HEK293 (cell line): ENCODE measurements at regions not wholly inside any gene's neighbourhood (a gene's known extent, or its start where the extent isn't known, plus 50 kb on each side); places are given as distances from the start of the nearest gene placed in this dataset.

Experiments
- CTCF ChIA-PET: fragments of 350-600 bp; formaldehyde crosslinking; extraction: SDS; loops from one replicate; lab custom pipeline; 2021; ENCODE audit warnings: antibody characterized with exemption; lab: Yijun Ruan, JAX
- POLR2A ChIA-PET: fragments of 300-600 bp; formaldehyde crosslinking; extraction: SDS; loops from one replicate; lab custom pipeline; 2020; ENCODE audit warnings: antibody characterized with exemption, inconsistent platforms; lab: Yijun Ruan, JAX
- H3K27ac ChIP-seq: fragments of 200-500 bp; sonication (Bioruptor generic); 2 replicates; pipeline ENCODE4 v1.5.1; 2014; ENCODE audit warnings: low read depth, low read length, control low read depth, inconsistent platforms; ENCODE audit errors: extremely low read depth
- H3K36me3 ChIP-seq, 2 experiments: fragments of 200-500 bp in 1 of 2; sonication (Bioruptor generic) in 1 of 2; 1 replicate in 1 of 2; 2 replicates in 1 of 2; pipeline ENCODE4 v1.5.1; 2014 to 2017; ENCODE audit warnings: inconsistent platforms in 2 of 2, low read length in 2 of 2; ENCODE audit not compliant: control insufficient read depth in 2 of 2, insufficient read depth in 1 of 2
- H3K4me1 ChIP-seq: fragments of 200-500 bp; sonication (Bioruptor generic); 2 replicates; pipeline ENCODE4 v1.5.1; 2014; ENCODE audit warnings: mild to moderate bottlenecking, low read length, inconsistent platforms; ENCODE audit not compliant: control insufficient read depth, insufficient read depth
- H3K4me3 ChIP-seq: 2 replicates; pipeline ENCODE4 v1.5.1; 2011; ENCODE audit warnings: low read depth, mild to moderate bottlenecking, control low read depth, low read length, moderate library complexity
- H3K9me3 ChIP-seq: fragments of 200-500 bp; sonication (Bioruptor generic); 2 replicates; pipeline ENCODE4 v1.5.1; 2014; ENCODE audit warnings: low read depth, low read length, inconsistent platforms; ENCODE audit not compliant: control insufficient read depth, insufficient read depth
- GLI2 ChIP-seq: fragments of 450-650 bp; formaldehyde crosslinking; IDR thresholded peaks from 2 replicates; pipeline ENCODE4; 2017; ENCODE audit warnings: missing biosample characterization, missing genetic modification characterization, low read depth, borderline replicate concordance
- GLIS1 ChIP-seq: fragments of 450-650 bp; formaldehyde crosslinking; IDR thresholded peaks from 2 replicates; pipeline ENCODE4 v1.5.1; 2016; ENCODE audit warnings: missing biosample characterization, missing genetic modification characterization
- KLF1 ChIP-seq: fragments of 450-650 bp; formaldehyde crosslinking; IDR thresholded peaks from 2 replicates; pipeline ENCODE4 v1.5.1; 2016; ENCODE audit warnings: missing biosample characterization, missing genetic modification characterization
- YY1 ChIP-seq: fragments of 450-650 bp; formaldehyde crosslinking; IDR thresholded peaks from 2 replicates; pipeline ENCODE4 v1.5.1; 2018; ENCODE audit warnings: missing biosample characterization, missing genetic modification characterization
- ZBTB8A ChIP-seq: fragments of 450-650 bp; formaldehyde crosslinking; IDR thresholded peaks from 2 replicates; pipeline ENCODE4 v1.5.1; 2016; ENCODE audit warnings: missing biosample characterization, missing genetic modification characterization
- ZNF132 ChIP-seq: fragments of 450-650 bp; formaldehyde crosslinking; IDR thresholded peaks from 2 replicates; pipeline ENCODE4 v1.5.1; 2017; ENCODE audit warnings: missing biosample characterization, missing genetic modification characterization, borderline replicate concordance
- ZNF239 ChIP-seq: fragments of 450-650 bp; formaldehyde crosslinking; IDR thresholded peaks from 2 replicates; pipeline ENCODE4 v1.5.1; 2016; ENCODE audit warnings: missing biosample characterization, missing genetic modification characterization
- ZNF274 ChIP-seq, 2 experiments: fragments of 200-500 bp in 1 of 2; fragments of 450-650 bp in 1 of 2; sonication (Bioruptor generic) in 1 of 2; formaldehyde crosslinking in 1 of 2; IDR thresholded peaks; 2 replicates each; pipeline versions ENCODE4 v1.5.1 to v1.6.1; 2014 to 2016; ENCODE audit warnings: borderline replicate concordance in 1 of 2, inconsistent platforms in 1 of 2, low read length in 1 of 2, missing biosample characterization in 1 of 2, missing genetic modification characterization in 1 of 2
- ZNF335 ChIP-seq: fragments of 450-650 bp; formaldehyde crosslinking; conservative IDR thresholded peaks from 2 replicates; pipeline ENCODE4 v1.5.1; 2016; ENCODE audit warnings: missing biosample characterization, missing genetic modification characterization
- ZNF366 ChIP-seq: fragments of 450-650 bp; formaldehyde crosslinking; conservative IDR thresholded peaks from 2 replicates; pipeline ENCODE4 v1.5.1; 2016; ENCODE audit warnings: missing biosample characterization, missing genetic modification characterization
- ZNF473 ChIP-seq: fragments of 450-650 bp; formaldehyde crosslinking; IDR thresholded peaks from 2 replicates; pipeline ENCODE4 v1.5.1; 2017; ENCODE audit warnings: missing biosample characterization, missing genetic modification characterization
- ZNF48 ChIP-seq: fragments of 450-650 bp; formaldehyde crosslinking; IDR thresholded peaks from 2 replicates; pipeline ENCODE4 v1.5.1; 2016; ENCODE audit warnings: missing biosample characterization, missing genetic modification characterization
- ZNF521 ChIP-seq: fragments of 450-650 bp; formaldehyde crosslinking; IDR thresholded peaks from 2 replicates; pipeline ENCODE4 v1.5.1; 2017; ENCODE audit warnings: missing biosample characterization, mild to moderate bottlenecking, missing genetic modification characterization
- ZNF530 ChIP-seq: fragments of 450-650 bp; formaldehyde crosslinking; IDR thresholded peaks from 2 replicates; pipeline ENCODE4 v1.5.1; 2016; ENCODE audit warnings: low read depth, missing biosample characterization, missing genetic modification characterization
- ZNF548 ChIP-seq: fragments of 450-650 bp; formaldehyde crosslinking; IDR thresholded peaks from 2 replicates; pipeline ENCODE4 v1.5.1; 2016; ENCODE audit warnings: missing biosample characterization, missing genetic modification characterization
- ZNF560 ChIP-seq: fragments of 450-650 bp; formaldehyde crosslinking; IDR thresholded peaks from 2 replicates; pipeline ENCODE4 v1.5.1; 2017; ENCODE audit warnings: missing biosample characterization, missing genetic modification characterization, borderline replicate concordance
- ZNF596 ChIP-seq: fragments of 450-650 bp; IDR thresholded peaks from 2 replicates; pipeline ENCODE4 v1.5.0; 2018; ENCODE audit warnings: missing biosample characterization, mild to moderate bottlenecking, missing genetic modification characterization, moderate library complexity
- ZNF610 ChIP-seq: fragments of 450-650 bp; formaldehyde crosslinking; IDR thresholded peaks from 2 replicates; pipeline ENCODE4 v1.5.1; 2016; ENCODE audit warnings: missing biosample characterization, missing genetic modification characterization, borderline replicate concordance
- ZNF768 ChIP-seq: fragments of 450-650 bp; formaldehyde crosslinking; IDR thresholded peaks from 2 replicates; pipeline ENCODE4 v1.5.1; 2018; ENCODE audit warnings: missing biosample characterization, mild to moderate bottlenecking, missing genetic modification characterization
- TF ChIP-seq, protein P1 (sequence below): fragments of 450-650 bp; formaldehyde crosslinking; IDR thresholded peaks from 2 replicates; pipeline ENCODE4 v1.5.1; 2016; ENCODE audit warnings: missing biosample characterization, missing genetic modification characterization
- TF ChIP-seq, protein P2 (sequence below): fragments of 450-650 bp; formaldehyde crosslinking; IDR thresholded peaks from 2 replicates; pipeline ENCODE4 v1.5.1; 2016; ENCODE audit warnings: missing biosample characterization, missing genetic modification characterization
- TF ChIP-seq, protein P3 (sequence below): fragments of 450-650 bp; formaldehyde crosslinking; IDR thresholded peaks from 2 replicates; pipeline ENCODE4 v1.5.1; 2017; ENCODE audit warnings: missing biosample characterization, missing genetic modification characterization
- TF ChIP-seq, protein P4 (sequence below): fragments of 450-650 bp; formaldehyde crosslinking; IDR thresholded peaks from 2 replicates; pipeline ENCODE4 v1.5.0; 2017; ENCODE audit warnings: missing biosample characterization, missing genetic modification characterization, borderline replicate concordance
- TF ChIP-seq, protein P5 (sequence below): fragments of 450-650 bp; formaldehyde crosslinking; IDR thresholded peaks from 2 replicates; pipeline ENCODE4 v1.5.1; 2016; ENCODE audit warnings: missing biosample characterization, missing genetic modification characterization, low read depth
- TF ChIP-seq, protein P6 (sequence below): fragments of 450-650 bp; formaldehyde crosslinking; IDR thresholded peaks from 2 replicates; pipeline ENCODE4 v1.5.1; 2016; ENCODE audit warnings: missing biosample characterization, missing genetic modification characterization, low read depth

DNA sequence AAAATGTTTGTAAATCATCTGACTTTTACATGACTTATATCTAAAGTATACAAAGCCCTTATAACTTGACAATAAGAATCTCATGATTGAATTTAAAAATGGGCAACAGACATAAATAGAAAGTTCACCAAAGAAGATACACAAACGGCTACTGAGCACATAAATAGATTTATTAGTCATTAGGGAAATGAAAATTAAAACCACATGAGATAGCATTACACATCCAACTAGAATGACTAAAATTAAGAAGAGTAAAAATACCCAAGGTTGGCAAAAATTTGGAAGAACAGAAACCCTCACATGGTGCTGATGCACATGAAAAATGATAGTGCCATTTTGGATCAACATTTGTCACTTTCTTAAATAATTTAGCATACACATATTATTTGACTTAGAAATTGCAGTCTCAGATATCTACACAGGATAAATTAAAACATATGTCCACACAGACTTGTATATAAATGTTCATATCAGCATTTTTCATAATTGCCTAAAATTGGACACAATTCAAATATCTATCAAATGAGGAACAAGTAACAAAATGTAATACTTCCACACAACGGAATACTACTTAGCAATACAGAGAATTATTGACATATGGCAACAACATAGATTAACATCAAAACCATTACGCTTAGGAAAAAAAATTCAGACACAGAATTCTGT, 359.1 kb upstream of the DAB2 start:
- Histone ChIP-seq H3K27ac (no peak overlapping the region), H3K36me3 (no peaks in the 10 kb centered on the region), H3K9me3 (no peaks in the 10 kb centered on the region; the same call in 1 of the 2 replicates), H3K4me3 (no peak overlapping the region), H3K4me1 (no peaks in the 10 kb centered on the region)
- ChIA-PET POLR2A (no interaction called here), CTCF (no interaction called here)
- TF ChIP-seq ZNF274 (IDR thresholded peaks at IDR 0.05; ENCODE audit: low read length), result no peak
- no peak for TF ChIP-seq ZNF274 (tag by site-specific recombination; IDR thresholded peaks at IDR 0.05; ENCODE audit: borderline replicate concordance)
- no peak for TF ChIP-seq ZNF366 (tag by site-specific recombination)
- TF ChIP-seq ZNF335 (tag by site-specific recombination), result no peak
- no peak for TF ChIP-seq GLIS1 (tag by site-specific recombination)
- TF ChIP-seq, protein P1, sequence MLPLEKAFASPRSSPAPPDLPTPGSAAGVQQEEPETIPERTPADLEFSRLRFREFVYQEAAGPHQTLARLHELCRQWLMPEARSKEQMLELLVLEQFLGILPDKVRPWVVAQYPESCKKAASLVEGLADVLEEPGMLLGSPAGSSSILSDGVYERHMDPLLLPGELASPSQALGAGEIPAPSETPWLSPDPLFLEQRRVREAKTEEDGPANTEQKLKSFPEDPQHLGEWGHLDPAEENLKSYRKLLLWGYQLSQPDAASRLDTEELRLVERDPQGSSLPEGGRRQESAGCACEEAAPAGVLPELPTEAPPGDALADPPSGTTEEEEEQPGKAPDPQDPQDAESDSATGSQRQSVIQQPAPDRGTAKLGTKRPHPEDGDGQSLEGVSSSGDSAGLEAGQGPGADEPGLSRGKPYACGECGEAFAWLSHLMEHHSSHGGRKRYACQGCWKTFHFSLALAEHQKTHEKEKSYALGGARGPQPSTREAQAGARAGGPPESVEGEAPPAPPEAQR (tag by site-specific recombination), result no peak
- TF ChIP-seq ZNF768 (tag by site-specific recombination), result no peak
- TF ChIP-seq ZNF610 (tag by site-specific recombination), result no peak
- TF ChIP-seq, protein P2, sequence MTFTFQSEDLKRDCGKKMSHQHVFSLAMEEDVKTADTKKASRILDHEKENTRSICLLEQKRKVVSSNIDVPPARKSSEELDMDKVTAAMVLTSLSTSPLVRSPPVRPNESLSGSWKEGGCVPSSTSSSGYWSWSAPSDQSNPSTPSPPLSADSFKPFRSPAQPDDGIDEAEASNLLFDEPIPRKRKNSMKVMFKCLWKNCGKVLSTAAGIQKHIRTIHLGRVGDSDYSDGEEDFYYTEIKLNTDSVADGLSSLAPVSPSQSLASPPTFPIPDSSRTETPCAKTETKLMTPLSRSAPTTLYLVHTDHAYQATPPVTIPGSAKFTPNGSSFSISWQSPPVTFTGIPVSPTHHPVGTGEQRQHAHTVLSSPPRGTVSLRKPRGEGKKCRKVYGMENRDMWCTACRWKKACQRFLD (tag by site-specific recombination), result no peak
- no peak for TF ChIP-seq ZNF473
- TF ChIP-seq ZNF521 (tag by site-specific recombination), result no peak
- no peak for TF ChIP-seq ZBTB8A (tag by site-specific recombination)
- TF ChIP-seq ZNF596 (tag by site-specific recombination), result no peak
- TF ChIP-seq ZNF548, result no peak
- TF ChIP-seq ZNF530 (tag by site-specific recombination), result no peak
- TF ChIP-seq YY1 (tag by site-specific recombination), result no peak
- TF ChIP-seq ZNF132 (tag by site-specific recombination), result no peak
- TF ChIP-seq KLF1 (tag by site-specific recombination), result no peak
- TF ChIP-seq ZNF48 (tag by site-specific recombination), result no peak

DNA sequence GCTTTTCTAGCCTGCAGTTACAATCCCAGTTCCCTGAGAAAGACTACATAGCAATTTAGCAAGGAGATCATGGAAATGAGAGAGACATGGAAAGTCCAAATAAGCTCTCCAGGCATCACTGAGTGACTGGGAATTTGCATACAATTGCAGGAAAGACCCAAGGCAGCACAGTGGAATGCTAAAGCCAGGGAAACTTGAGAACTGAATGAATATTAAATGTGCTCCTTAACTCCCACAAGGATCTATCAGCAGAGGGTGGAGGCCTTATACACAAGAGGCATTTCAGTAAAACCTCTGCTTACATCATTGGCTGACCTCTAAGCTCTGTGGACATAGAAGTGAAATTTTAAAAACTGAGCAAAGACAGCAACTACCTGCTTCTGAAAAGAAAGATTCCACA, 355.6 kb upstream of the DAB2 start:
- no peak overlapping the region for H3K4me3 ChIP-seq
- CTCF ChIA-PET, result no interaction called here
- TF ChIP-seq, protein P3, sequence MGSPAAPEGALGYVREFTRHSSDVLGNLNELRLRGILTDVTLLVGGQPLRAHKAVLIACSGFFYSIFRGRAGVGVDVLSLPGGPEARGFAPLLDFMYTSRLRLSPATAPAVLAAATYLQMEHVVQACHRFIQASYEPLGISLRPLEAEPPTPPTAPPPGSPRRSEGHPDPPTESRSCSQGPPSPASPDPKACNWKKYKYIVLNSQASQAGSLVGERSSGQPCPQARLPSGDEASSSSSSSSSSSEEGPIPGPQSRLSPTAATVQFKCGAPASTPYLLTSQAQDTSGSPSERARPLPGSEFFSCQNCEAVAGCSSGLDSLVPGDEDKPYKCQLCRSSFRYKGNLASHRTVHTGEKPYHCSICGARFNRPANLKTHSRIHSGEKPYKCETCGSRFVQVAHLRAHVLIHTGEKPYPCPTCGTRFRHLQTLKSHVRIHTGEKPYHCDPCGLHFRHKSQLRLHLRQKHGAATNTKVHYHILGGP (tag by site-specific recombination), result no peak
- TF ChIP-seq, protein P4, sequence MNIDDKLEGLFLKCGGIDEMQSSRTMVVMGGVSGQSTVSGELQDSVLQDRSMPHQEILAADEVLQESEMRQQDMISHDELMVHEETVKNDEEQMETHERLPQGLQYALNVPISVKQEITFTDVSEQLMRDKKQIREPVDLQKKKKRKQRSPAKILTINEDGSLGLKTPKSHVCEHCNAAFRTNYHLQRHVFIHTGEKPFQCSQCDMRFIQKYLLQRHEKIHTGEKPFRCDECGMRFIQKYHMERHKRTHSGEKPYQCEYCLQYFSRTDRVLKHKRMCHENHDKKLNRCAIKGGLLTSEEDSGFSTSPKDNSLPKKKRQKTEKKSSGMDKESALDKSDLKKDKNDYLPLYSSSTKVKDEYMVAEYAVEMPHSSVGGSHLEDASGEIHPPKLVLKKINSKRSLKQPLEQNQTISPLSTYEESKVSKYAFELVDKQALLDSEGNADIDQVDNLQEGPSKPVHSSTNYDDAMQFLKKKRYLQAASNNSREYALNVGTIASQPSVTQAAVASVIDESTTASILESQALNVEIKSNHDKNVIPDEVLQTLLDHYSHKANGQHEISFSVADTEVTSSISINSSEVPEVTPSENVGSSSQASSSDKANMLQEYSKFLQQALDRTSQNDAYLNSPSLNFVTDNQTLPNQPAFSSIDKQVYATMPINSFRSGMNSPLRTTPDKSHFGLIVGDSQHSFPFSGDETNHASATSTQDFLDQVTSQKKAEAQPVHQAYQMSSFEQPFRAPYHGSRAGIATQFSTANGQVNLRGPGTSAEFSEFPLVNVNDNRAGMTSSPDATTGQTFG (tag by site-specific recombination), result no peak
- TF ChIP-seq, protein P5, sequence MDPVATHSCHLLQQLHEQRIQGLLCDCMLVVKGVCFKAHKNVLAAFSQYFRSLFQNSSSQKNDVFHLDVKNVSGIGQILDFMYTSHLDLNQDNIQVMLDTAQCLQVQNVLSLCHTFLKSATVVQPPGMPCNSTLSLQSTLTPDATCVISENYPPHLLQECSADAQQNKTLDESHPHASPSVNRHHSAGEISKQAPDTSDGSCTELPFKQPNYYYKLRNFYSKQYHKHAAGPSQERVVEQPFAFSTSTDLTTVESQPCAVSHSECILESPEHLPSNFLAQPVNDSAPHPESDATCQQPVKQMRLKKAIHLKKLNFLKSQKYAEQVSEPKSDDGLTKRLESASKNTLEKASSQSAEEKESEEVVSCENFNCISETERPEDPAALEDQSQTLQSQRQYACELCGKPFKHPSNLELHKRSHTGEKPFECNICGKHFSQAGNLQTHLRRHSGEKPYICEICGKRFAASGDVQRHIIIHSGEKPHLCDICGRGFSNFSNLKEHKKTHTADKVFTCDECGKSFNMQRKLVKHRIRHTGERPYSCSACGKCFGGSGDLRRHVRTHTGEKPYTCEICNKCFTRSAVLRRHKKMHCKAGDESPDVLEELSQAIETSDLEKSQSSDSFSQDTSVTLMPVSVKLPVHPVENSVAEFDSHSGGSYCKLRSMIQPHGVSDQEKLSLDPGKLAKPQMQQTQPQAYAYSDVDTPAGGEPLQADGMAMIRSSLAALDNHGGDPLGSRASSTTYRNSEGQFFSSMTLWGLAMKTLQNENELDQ (tag by site-specific recombination), result no peak
- TF ChIP-seq GLI2 (tag by site-specific recombination) (no peak), ZNF239 (tag by site-specific recombination) (no peak), ZNF560 (tag by site-specific recombination) (no peak)
- TF ChIP-seq, protein P6, sequence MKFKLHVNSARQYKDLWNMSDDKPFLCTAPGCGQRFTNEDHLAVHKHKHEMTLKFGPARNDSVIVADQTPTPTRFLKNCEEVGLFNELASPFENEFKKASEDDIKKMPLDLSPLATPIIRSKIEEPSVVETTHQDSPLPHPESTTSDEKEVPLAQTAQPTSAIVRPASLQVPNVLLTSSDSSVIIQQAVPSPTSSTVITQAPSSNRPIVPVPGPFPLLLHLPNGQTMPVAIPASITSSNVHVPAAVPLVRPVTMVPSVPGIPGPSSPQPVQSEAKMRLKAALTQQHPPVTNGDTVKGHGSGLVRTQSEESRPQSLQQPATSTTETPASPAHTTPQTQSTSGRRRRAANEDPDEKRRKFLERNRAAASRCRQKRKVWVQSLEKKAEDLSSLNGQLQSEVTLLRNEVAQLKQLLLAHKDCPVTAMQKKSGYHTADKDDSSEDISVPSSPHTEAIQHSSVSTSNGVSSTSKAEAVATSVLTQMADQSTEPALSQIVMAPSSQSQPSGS, result no peak

More for the DNA sequence above, 355.6 kb upstream of the DAB2 start:
- Histone ChIP-seq H3K27ac (no peak overlapping the region), H3K9me3 (no peaks in the 10 kb centered on the region; the same call in 1 of the 2 replicates), H3K36me3 (no peaks in the 10 kb centered on the region), H3K4me1 (no peaks in the 10 kb centered on the region)
- POLR2A ChIA-PET, result no interaction called here
